ENCODE measurements at regions not wholly inside any gene's neighbourhood (a gene's known extent, or its start where the extent isn't known, plus 50 kb on each side); places are given as distances from the start of the nearest gene placed in this dataset.

DNA sequence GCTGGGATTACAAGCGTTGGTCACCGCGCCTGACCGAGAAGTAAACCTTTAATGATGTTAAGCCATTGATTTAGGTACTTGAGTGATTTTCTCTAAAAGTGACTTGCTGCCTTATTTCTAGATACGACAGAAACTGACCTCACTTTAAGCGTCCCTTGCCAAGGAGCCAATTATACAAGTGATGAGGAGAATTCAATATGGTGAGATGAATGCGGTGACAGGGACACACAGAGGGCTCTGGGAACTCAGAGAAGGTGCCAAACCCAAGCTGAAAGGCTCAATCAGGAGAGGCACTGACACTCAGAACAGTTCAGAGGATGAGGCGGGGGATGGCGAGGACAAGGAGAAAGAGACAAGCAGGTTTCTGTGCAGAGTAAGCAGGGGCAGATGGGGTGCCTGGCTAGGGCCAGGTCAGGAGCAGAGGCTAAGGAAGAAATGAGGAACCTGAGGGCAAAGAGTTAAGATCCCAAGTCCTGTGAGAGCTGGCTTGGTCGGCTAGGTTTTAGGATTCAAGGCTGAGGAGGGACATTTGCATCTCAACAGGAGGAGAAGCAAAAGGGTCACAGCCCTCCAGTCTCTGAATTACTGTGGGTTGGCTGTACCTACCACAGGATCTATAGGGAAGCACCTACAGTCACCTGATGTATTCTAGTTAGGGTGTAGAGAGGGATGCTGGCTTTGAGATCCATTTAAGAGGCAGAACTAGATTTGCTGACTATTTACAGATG is 83.2 kb upstream of the USP24 start:
- TF ChIP-seq CREB1 (CRISPR knock-in tag; IDR thresholded peaks at IDR 0.05) = no peak
- no peak for TF ChIP-seq ELF4 (CRISPR knock-in tag; IDR thresholded peaks at IDR 0.05; ENCODE audit: low read depth)
- TF ChIP-seq, protein P1, sequence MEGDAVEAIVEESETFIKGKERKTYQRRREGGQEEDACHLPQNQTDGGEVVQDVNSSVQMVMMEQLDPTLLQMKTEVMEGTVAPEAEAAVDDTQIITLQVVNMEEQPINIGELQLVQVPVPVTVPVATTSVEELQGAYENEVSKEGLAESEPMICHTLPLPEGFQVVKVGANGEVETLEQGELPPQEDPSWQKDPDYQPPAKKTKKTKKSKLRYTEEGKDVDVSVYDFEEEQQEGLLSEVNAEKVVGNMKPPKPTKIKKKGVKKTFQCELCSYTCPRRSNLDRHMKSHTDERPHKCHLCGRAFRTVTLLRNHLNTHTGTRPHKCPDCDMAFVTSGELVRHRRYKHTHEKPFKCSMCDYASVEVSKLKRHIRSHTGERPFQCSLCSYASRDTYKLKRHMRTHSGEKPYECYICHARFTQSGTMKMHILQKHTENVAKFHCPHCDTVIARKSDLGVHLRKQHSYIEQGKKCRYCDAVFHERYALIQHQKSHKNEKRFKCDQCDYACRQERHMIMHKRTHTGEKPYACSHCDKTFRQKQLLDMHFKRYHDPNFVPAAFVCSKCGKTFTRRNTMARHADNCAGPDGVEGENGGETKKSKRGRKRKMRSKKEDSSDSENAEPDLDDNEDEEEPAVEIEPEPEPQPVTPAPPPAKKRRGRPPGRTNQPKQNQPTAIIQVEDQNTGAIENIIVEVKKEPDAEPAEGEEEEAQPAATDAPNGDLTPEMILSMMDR (IDR thresholded peaks at IDR 0.05) = no peak
- no peak for TF ChIP-seq USF2 (CRISPR knock-in tag; IDR thresholded peaks at IDR 0.05)
- TF ChIP-seq NR2C2 (CRISPR knock-in tag; IDR thresholded peaks at IDR 0.05) = no peak
- TF ChIP-seq NR1H2 (CRISPR knock-in tag; IDR thresholded peaks at IDR 0.05) = no peak
- TF ChIP-seq SP1 (CRISPR knock-in tag; conservative IDR thresholded peaks at IDR 0.05) = no peak
- TF ChIP-seq ATF1 (CRISPR knock-in tag; IDR thresholded peaks at IDR 0.05) = no peak
- TF ChIP-seq, protein P2, sequence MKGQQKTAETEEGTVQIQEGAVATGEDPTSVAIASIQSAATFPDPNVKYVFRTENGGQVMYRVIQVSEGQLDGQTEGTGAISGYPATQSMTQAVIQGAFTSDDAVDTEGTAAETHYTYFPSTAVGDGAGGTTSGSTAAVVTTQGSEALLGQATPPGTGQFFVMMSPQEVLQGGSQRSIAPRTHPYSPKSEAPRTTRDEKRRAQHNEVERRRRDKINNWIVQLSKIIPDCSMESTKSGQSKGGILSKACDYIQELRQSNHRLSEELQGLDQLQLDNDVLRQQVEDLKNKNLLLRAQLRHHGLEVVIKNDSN (CRISPR knock-in tag; IDR thresholded peaks at IDR 0.05) = no peak
- TF ChIP-seq ZBTB43 (CRISPR knock-in tag; IDR thresholded peaks at IDR 0.05) = no peak
